Subcutaneous abdominal adipose tissue (tissue), 5 donors: ENCODE measurements at regions not wholly inside any gene's neighbourhood (a gene's known extent, or its start where the extent isn't known, plus 50 kb on each side); places are given as distances from the start of the nearest gene placed in this dataset.

Source experiments
- H3K27ac ChIP-seq: one replicate; pipeline ENCODE4 v1.7.0; 2013; ENCODE audit warnings: low read depth, mild to moderate bottlenecking, inconsistent platforms, low read length, moderate library complexity
- H3K27me3 ChIP-seq, 5 donors: one replicate each; pipeline ENCODE4 v1.7.0; 2013; ENCODE audit warnings: low read length in 5 of 5, inconsistent platforms in 1 of 5; ENCODE audit not compliant: control insufficient read depth in 5 of 5, insufficient read depth in 4 of 5
- H3K36me3 ChIP-seq, 5 donors: one replicate each; pipeline ENCODE4 v1.7.0; 2013; ENCODE audit warnings: low read length in 5 of 5; ENCODE audit not compliant: control insufficient read depth in 5 of 5, insufficient read depth in 5 of 5
- H3K4me1 ChIP-seq, 5 donors: one replicate each; pipeline ENCODE4 v1.7.0; 2013; ENCODE audit warnings: low read length in 5 of 5, mild to moderate bottlenecking in 3 of 5, moderate library complexity in 1 of 5; ENCODE audit not compliant: control insufficient read depth in 5 of 5, insufficient read depth in 5 of 5
- H3K4me3 ChIP-seq, 5 donors: one replicate each; pipeline ENCODE4 v1.7.0; 2013; ENCODE audit warnings: low read length in 5 of 5, low read depth in 1 of 5
- H3K9ac ChIP-seq, 5 donors: one replicate each; pipeline ENCODE4 v1.7.0; 2013; ENCODE audit warnings: low read length in 5 of 5, mild to moderate bottlenecking in 4 of 5, moderate library complexity in 3 of 5
- H3K9me3 ChIP-seq, 5 donors: one replicate each; pipeline ENCODE4 v1.7.0; 2013; ENCODE audit warnings: low read length in 5 of 5; ENCODE audit not compliant: control insufficient read depth in 5 of 5
- donor health status: healthy.
- donor health status: healthy.
- donor health status: healthy.
- donor health status: healthy.
- donor health status: healthy.

- no peak overlapping the region for H3K4me3 ChIP-seq
- H3K9me3 ChIP-seq: no peaks in the 10 kb centered on the region
- H3K27ac ChIP-seq: no peak overlapping the region
- H3K4me1 ChIP-seq: peaks cover 0 to 10% (median 0%) of the 10 kb centered on the region in 5 donors
- H3K27me3 ChIP-seq: no peaks in the 10 kb centered on the region
- no peak overlapping the region for H3K9ac ChIP-seq
- no peaks in the 10 kb centered on the region for H3K36me3 ChIP-seq
These were observed 154.6 kb downstream of the ACKR3 start for GRCh38 chr2:236724200-236724599.

- no peak overlapping the region for H3K9ac ChIP-seq
- H3K27ac ChIP-seq: no peak overlapping the region
- H3K36me3 ChIP-seq: no peaks in the 10 kb centered on the region
- H3K4me3 ChIP-seq: no peak overlapping the region
- H3K27me3 ChIP-seq: no peaks in the 10 kb centered on the region
- H3K9me3 ChIP-seq: no peaks in the 10 kb centered on the region
- H3K4me1 ChIP-seq: peaks cover 0 to 15% (median 8%) of the 10 kb centered on the region in 5 donors
These were observed 157.3 kb downstream of the ACKR3 start for GRCh38 chr2:236726701-236727450.

GRCh38 chr2:236728916-236729670 lies 159.5 kb downstream of the ACKR3 start:
- Histone ChIP-seq H3K9ac (no peak overlapping the region), H3K4me3 (no peak overlapping the region), H3K9me3 (no peaks in the 10 kb centered on the region), H3K27me3 (no peaks in the 10 kb centered on the region), H3K36me3 (no peaks in the 10 kb centered on the region), H3K27ac (no peak overlapping the region), H3K4me1 (peaks cover 8 to 34% (median 20%) of the 10 kb centered on the region in 5 donors)

GRCh38 chr2:236730393-236730792 lies 160.8 kb downstream of the ACKR3 start:
- H3K4me3 ChIP-seq: no peak overlapping the region
- peak overlapping the region; percentile 92 for H3K27ac ChIP-seq
- H3K4me1 ChIP-seq: peaks cover 10 to 39% (median 20%) of the 10 kb centered on the region in 5 donors
- no peaks in the 10 kb centered on the region for H3K36me3 ChIP-seq
- H3K9ac ChIP-seq: no peak overlapping the region
- H3K9me3 ChIP-seq: no peaks in the 10 kb centered on the region
- no peaks in the 10 kb centered on the region for H3K27me3 ChIP-seq

GRCh38 chr2:236731767-236732580 lies 162.3 kb downstream of the ACKR3 start:
- Histone ChIP-seq H3K9me3 (no peaks in the 10 kb centered on the region), H3K4me3 (peak overlapping the region in 1 of 5 donors; percentile 31), H3K36me3 (no peaks in the 10 kb centered on the region), H3K4me1 (peaks cover 10 to 48% (median 26%) of the 10 kb centered on the region in 5 donors), H3K9ac (peak overlapping the region in 2 of 5 donors; percentile 50 to 62), H3K27me3 (no peaks in the 10 kb centered on the region), H3K27ac (peak overlapping the region; percentile 92)

GRCh38 chr2:236733156-236733555 lies 163.5 kb downstream of the ACKR3 start:
- no peaks in the 10 kb centered on the region for H3K27me3 ChIP-seq
- no peaks in the 10 kb centered on the region for H3K36me3 ChIP-seq
- H3K9ac ChIP-seq: peak overlapping the region in 3 of 5 donors; percentile 6 to 37 (median 7)
- no peak overlapping the region for H3K4me3 ChIP-seq
- H3K27ac ChIP-seq: peak overlapping the region; percentile 92
- H3K9me3 ChIP-seq: no peaks in the 10 kb centered on the region
- H3K4me1 ChIP-seq: peaks cover 10 to 48% (median 26%) of the 10 kb centered on the region in 5 donors

- no peaks in the 10 kb centered on the region for H3K9me3 ChIP-seq
- H3K27me3 ChIP-seq: no peaks in the 10 kb centered on the region
- peaks cover 10 to 44% (median 20%) of the 10 kb centered on the region in 5 donors for H3K4me1 ChIP-seq
- H3K9ac ChIP-seq: no peak overlapping the region
- no peak overlapping the region for H3K27ac ChIP-seq
- no peak overlapping the region for H3K4me3 ChIP-seq
- no peaks in the 10 kb centered on the region for H3K36me3 ChIP-seq
These were observed 166.2 kb downstream of the ACKR3 start for GRCh38 chr2:236735825-236736238.

- Histone ChIP-seq H3K9ac (no peak overlapping the region), H3K27ac (no peak overlapping the region), H3K36me3 (no peaks in the 10 kb centered on the region), H3K9me3 (no peaks in the 10 kb centered on the region), H3K27me3 (no peaks in the 10 kb centered on the region), H3K4me1 (peaks cover 0 to 22% (median 7%) of the 10 kb centered on the region in 5 donors), H3K4me3 (no peak overlapping the region)
These were observed 168.4 kb downstream of the ACKR3 start for GRCh38 chr2:236738030-236738429.

- H3K27ac ChIP-seq: no peak overlapping the region
- no peak overlapping the region for H3K4me3 ChIP-seq
- H3K36me3 ChIP-seq: no peaks in the 10 kb centered on the region
- no peaks in the 10 kb centered on the region for H3K27me3 ChIP-seq
- peaks cover 0 to 15% (median 4%) of the 10 kb centered on the region in 5 donors for H3K4me1 ChIP-seq
- H3K9me3 ChIP-seq: no peaks in the 10 kb centered on the region
- no peak overlapping the region for H3K9ac ChIP-seq
These were observed 169.3 kb downstream of the ACKR3 start for GRCh38 chr2:236738896-236739295.
